ENCODE measurements at regions not wholly inside any gene's neighbourhood (a gene's known extent, or its start where the extent isn't known, plus 50 kb on each side); places are given as distances from the start of the nearest gene placed in this dataset.

GRCh38 chr5:3120028-3120427, 368.6 kb upstream of the IRX2 start:
- no peak overlapping the region for H3K4me3 ChIP-seq (ENCODE audit: low read depth, low read length)
- no peak for DNase-seq (ENCODE audit: low read depth)
- TF ChIP-seq CTCF (conservative IDR thresholded peaks at IDR 0.05; ENCODE audit: low read depth, low read length) = no peak

- TF ChIP-seq CTCF (conservative IDR thresholded peaks at IDR 0.05; ENCODE audit: low read depth, low read length) = no peak
- DNase-seq (ENCODE audit: low read depth) = no peak
- H3K4me3 ChIP-seq (ENCODE audit: low read depth, low read length) = no peak overlapping the region
Measured at GRCh38 chr5:3119435-3119834, 368.0 kb upstream of the IRX2 start.

- H3K4me3 ChIP-seq (ENCODE audit: low read depth, low read length) = no peak overlapping the region
- DNase-seq (ENCODE audit: low read depth) = no peak
- no peak for TF ChIP-seq CTCF (conservative IDR thresholded peaks at IDR 0.05; ENCODE audit: low read depth, low read length)
Measured at GRCh38 chr5:3118340-3118739, 366.9 kb upstream of the IRX2 start.

GRCh38 chr5:3116366-3116765, 364.9 kb upstream of the IRX2 start:
- TF ChIP-seq CTCF (conservative IDR thresholded peaks at IDR 0.05; ENCODE audit: low read depth, low read length) = no peak
- H3K4me3 ChIP-seq (ENCODE audit: low read depth, low read length) = no peak overlapping the region
- no peak for DNase-seq (ENCODE audit: low read depth)

- no peak overlapping the region for H3K4me3 ChIP-seq (ENCODE audit: low read depth, low read length)
- TF ChIP-seq CTCF (conservative IDR thresholded peaks at IDR 0.05; ENCODE audit: low read depth, low read length) = no peak
- DNase-seq (ENCODE audit: low read depth) = no peak
Measured at GRCh38 chr5:3114467-3114866, 363.0 kb upstream of the IRX2 start.

GRCh38 chr5:3110371-3110770, 358.9 kb upstream of the IRX2 start:
- H3K4me3 ChIP-seq (ENCODE audit: low read depth, low read length) = no peak overlapping the region
- TF ChIP-seq CTCF (conservative IDR thresholded peaks at IDR 0.05; ENCODE audit: low read depth, low read length) = no peak
- no peak for DNase-seq (ENCODE audit: low read depth)

GRCh38 chr5:3107156-3107611, 355.7 kb upstream of the IRX2 start:
- no peak for TF ChIP-seq CTCF (conservative IDR thresholded peaks at IDR 0.05; ENCODE audit: low read depth, low read length)
- DNase-seq (ENCODE audit: low read depth) = no peak
- H3K4me3 ChIP-seq (ENCODE audit: low read depth, low read length) = no peak overlapping the region
